ENCODE measurements at regions not wholly inside any gene's neighbourhood (a gene's known extent, or its start where the extent isn't known, plus 50 kb on each side); places are given as distances from the start of the nearest gene placed in this dataset.

DNA sequence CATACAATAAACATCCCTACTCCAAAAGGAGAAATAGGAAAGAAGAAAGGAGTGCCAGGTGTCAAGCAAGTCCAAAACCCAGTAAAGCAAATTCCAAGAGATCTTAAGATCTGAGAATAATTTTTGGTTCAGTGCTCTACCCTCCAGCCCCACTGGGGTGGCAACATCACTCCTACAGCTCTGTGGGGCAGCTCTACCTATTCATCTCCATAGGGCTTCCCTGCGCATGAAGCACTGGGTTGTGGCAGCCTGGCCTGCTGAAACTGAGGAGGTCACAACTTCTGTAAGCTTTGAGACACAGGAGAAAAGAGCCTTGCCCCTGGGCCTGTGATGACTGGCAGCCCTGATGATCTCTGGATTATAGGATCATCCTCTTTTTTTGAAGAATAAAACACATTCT, 378.2 kb upstream of the SOX14 start:
- TF ChIP-seq, protein P1, sequence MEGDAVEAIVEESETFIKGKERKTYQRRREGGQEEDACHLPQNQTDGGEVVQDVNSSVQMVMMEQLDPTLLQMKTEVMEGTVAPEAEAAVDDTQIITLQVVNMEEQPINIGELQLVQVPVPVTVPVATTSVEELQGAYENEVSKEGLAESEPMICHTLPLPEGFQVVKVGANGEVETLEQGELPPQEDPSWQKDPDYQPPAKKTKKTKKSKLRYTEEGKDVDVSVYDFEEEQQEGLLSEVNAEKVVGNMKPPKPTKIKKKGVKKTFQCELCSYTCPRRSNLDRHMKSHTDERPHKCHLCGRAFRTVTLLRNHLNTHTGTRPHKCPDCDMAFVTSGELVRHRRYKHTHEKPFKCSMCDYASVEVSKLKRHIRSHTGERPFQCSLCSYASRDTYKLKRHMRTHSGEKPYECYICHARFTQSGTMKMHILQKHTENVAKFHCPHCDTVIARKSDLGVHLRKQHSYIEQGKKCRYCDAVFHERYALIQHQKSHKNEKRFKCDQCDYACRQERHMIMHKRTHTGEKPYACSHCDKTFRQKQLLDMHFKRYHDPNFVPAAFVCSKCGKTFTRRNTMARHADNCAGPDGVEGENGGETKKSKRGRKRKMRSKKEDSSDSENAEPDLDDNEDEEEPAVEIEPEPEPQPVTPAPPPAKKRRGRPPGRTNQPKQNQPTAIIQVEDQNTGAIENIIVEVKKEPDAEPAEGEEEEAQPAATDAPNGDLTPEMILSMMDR (IDR thresholded peaks at IDR 0.05) = no peak
- TF ChIP-seq POLR2A (IDR thresholded peaks at IDR 0.05) = no peak
